SK-N-SH (cell line): ENCODE measurements at regions not wholly inside any gene's neighbourhood (a gene's known extent, or its start where the extent isn't known, plus 50 kb on each side); places are given as distances from the start of the nearest gene placed in this dataset.

Experiments
- CTCF ChIA-PET: fragments of 300-600, 350-600 bp; formaldehyde crosslinking; extraction: SDS; loops from one replicate; lab custom pipeline; 2021; lab: Yijun Ruan, JAX
- POLR2A ChIA-PET: fragments of 350-600 bp; sonication (Branson Sonifier 250); formaldehyde crosslinking; extraction: SDS; loops from one replicate; lab custom pipeline; 2020; ENCODE audit warnings: antibody characterized with exemption, inconsistent platforms; lab: Yijun Ruan, JAX
- DNase-seq: peaks from one replicate; pipeline ENCODE4 v3.0.0; 2012
- H2AFZ ChIP-seq: fragments of 200-600 bp; sonication (generic); 2 replicates; pipeline ENCODE4 v1.8.1; 2016; ENCODE audit warnings: antibody characterized with exemption, mild to moderate bottlenecking, low read depth
- H3F3A ChIP-seq: fragments of 200-600 bp; sonication (generic); replicated peaks from 2 replicates; pipeline ENCODE3; 2016; ENCODE audit warnings: antibody characterized with exemption, mild to moderate bottlenecking; ENCODE audit not compliant: insufficient read depth
- H3K27ac ChIP-seq, 2 experiments: fragments of 200-500 bp in 1 of 2; fragments of 200-600 bp in 1 of 2; sonication (Bioruptor generic) in 1 of 2; sonication (generic), shearing (Covaris generic) in 1 of 2; 2 replicates each; pipeline versions ENCODE4 v1.5.1 to v1.6.1; 2014 to 2016; ENCODE audit warnings: low read depth in 2 of 2, inconsistent platforms in 1 of 2, low read length in 1 of 2, mild to moderate bottlenecking in 1 of 2, mixed read lengths in 1 of 2
- H3K27me3 ChIP-seq: fragments of 200-600 bp; sonication (generic), shearing (Covaris generic); 2 replicates; pipeline ENCODE4 v1.6.1; 2016; ENCODE audit warnings: mixed run types; ENCODE audit not compliant: insufficient read depth
- H3K36me3 ChIP-seq, 2 experiments: fragments of 200-500 bp in 1 of 2; fragments of 200-600 bp in 1 of 2; sonication (Bioruptor generic) in 1 of 2; sonication (generic) in 1 of 2; replicated peaks in 1 of 2; 2 replicates each; pipeline versions ENCODE3 to v1.5.1; 2014 to 2016; ENCODE audit warnings: low read length in 1 of 2, mild to moderate bottlenecking in 1 of 2; ENCODE audit not compliant: insufficient read depth in 2 of 2, control insufficient read depth in 1 of 2
- H3K4me1 ChIP-seq, 2 experiments: fragments of 200-500 bp in 1 of 2; fragments of 200-600 bp in 1 of 2; sonication (Bioruptor generic) in 1 of 2; sonication (generic), shearing (Covaris generic) in 1 of 2; 2 replicates each; pipeline versions ENCODE4 v1.5.1 to v1.6.1; 2014 to 2016; ENCODE audit warnings: low read depth in 1 of 2, low read length in 1 of 2, mixed run types in 1 of 2; ENCODE audit not compliant: insufficient read depth in 2 of 2, control insufficient read depth in 1 of 2
- H3K4me2 ChIP-seq: fragments of 200-600 bp; sonication (generic), shearing (Covaris generic); 2 replicates; pipeline ENCODE4 v1.6.1; 2017; ENCODE audit warnings: mixed run types
- H3K4me3 ChIP-seq, 2 experiments: fragments of 200-500 bp in 1 of 2; fragments of 200-600 bp in 1 of 2; sonication (Bioruptor generic) in 1 of 2; sonication (generic), shearing (Covaris generic) in 1 of 2; 2 replicates each; pipeline versions ENCODE4 v1.5.1 to v1.8.1; 2014 to 2016; ENCODE audit warnings: low read depth in 2 of 2, inconsistent platforms in 1 of 2, low read length in 1 of 2, mild to moderate bottlenecking in 1 of 2, mixed read lengths in 1 of 2, moderate library complexity in 1 of 2
- H3K79me2 ChIP-seq: fragments of 200-600 bp; sonication (generic); 2 replicates; pipeline ENCODE4 v1.8.1; 2017; ENCODE audit warnings: mild to moderate bottlenecking; ENCODE audit not compliant: insufficient read depth
- H3K9ac ChIP-seq: fragments of 200-600 bp; sonication (generic); 2 replicates; pipeline ENCODE4 v1.6.1; 2017; ENCODE audit warnings: mixed run types
- H3K9me2 ChIP-seq: fragments of 200-600 bp; sonication (generic); 2 replicates; pipeline ENCODE4 v1.6.1; 2017; ENCODE audit warnings: mixed run types
- H3K9me3 ChIP-seq: fragments of 200-600 bp; sonication (generic); 2 replicates; pipeline ENCODE4 v1.6.1; 2017; ENCODE audit warnings: mixed run types, mild to moderate bottlenecking, moderate library complexity
- H4K20me1 ChIP-seq: fragments of 200-600 bp; sonication (generic); 2 replicates; pipeline ENCODE4 v1.6.1; 2017; ENCODE audit warnings: mild to moderate bottlenecking, mixed run types; ENCODE audit not compliant: insufficient read depth
- EP300 ChIP-seq, 2 experiments: IDR thresholded peaks; 2 replicates each; pipeline versions ENCODE4 v1.4.0 to v1.6.1; 2012; ENCODE audit warnings: borderline replicate concordance in 1 of 2, low read depth in 1 of 2, low read length in 1 of 2
- EZH2phosphoT487 ChIP-seq: fragments of 200-600 bp; sonication (generic); IDR thresholded peaks from 2 replicates; pipeline ENCODE4 v1.6.1; 2017; ENCODE audit warnings: low read depth, mixed run types, mild to moderate bottlenecking, antibody characterized with exemption, moderate library complexity, borderline replicate concordance
- FOXJ3 ChIP-seq: sonication (generic); formaldehyde crosslinking; IDR thresholded peaks from 2 replicates; pipeline ENCODE4 v1.5.1; 2020; ENCODE audit warnings: mild to moderate bottlenecking, missing genetic modification reagents
- GATA2 ChIP-seq: sonication (generic); formaldehyde crosslinking; IDR thresholded peaks from 2 replicates; pipeline ENCODE4 v1.5.0; 2020; ENCODE audit warnings: mild to moderate bottlenecking, missing genetic modification reagents
- IRF3 ChIP-seq: fragments of 150-350 bp; IDR thresholded peaks from 2 replicates; pipeline ENCODE4 v1.6.1; 2016; ENCODE audit warnings: mild to moderate bottlenecking, low read depth, low read length
- JUND ChIP-seq: IDR thresholded peaks from 2 replicates; pipeline ENCODE4 v1.4.0; 2012
- NFIC ChIP-seq: IDR thresholded peaks from 2 replicates; pipeline ENCODE4 v1.4.0; 2012; ENCODE audit warnings: borderline replicate concordance
- RAD21 ChIP-seq: IDR thresholded peaks from 2 replicates; pipeline ENCODE4 v1.6.1; 2012; ENCODE audit warnings: mild to moderate bottlenecking, low read length
- RXRA ChIP-seq: IDR thresholded peaks from 2 replicates; pipeline ENCODE4 v1.4.0; 2012; ENCODE audit warnings: low read depth, mild to moderate bottlenecking, borderline replicate concordance
- SIN3A ChIP-seq: IDR thresholded peaks from 2 replicates; pipeline ENCODE4 v1.6.1; 2012; ENCODE audit warnings: low read depth, mild to moderate bottlenecking, low read length, moderate library complexity, borderline replicate concordance
- SMC3 ChIP-seq: IDR thresholded peaks from 2 replicates; pipeline ENCODE4 v1.6.1; 2012; ENCODE audit warnings: low read depth, low read length, improper control_type of control experiment
- TCF12 ChIP-seq: IDR thresholded peaks from 2 replicates; pipeline ENCODE4 v1.4.0; 2012
- TEAD4 ChIP-seq: IDR thresholded peaks from 2 replicates; pipeline ENCODE4 v1.4.0; 2012; ENCODE audit warnings: mild to moderate bottlenecking, borderline replicate concordance; ENCODE audit not compliant: insufficient read depth
- YY1 ChIP-seq: IDR thresholded peaks from 2 replicates; pipeline ENCODE4 v1.4.0; 2012; ENCODE audit warnings: low read depth, mild to moderate bottlenecking
- WGBS: methylation state at CpG from one replicate; pipeline ENCODE4 v1.1.6; 2017; ENCODE audit warnings: low lambda C conversion rate; 5-methylcytosine and 5-hydroxymethylcytosine counted together
- TF ChIP-seq, protein P1 (sequence below): IDR thresholded peaks from 2 replicates; pipeline ENCODE4 v1.6.1; 2012; ENCODE audit warnings: mild to moderate bottlenecking, low read depth, low read length, moderate library complexity
- TF ChIP-seq, protein P2 (sequence below): IDR thresholded peaks from 2 replicates; pipeline ENCODE4 v1.4.0; 2012; ENCODE audit warnings: low read depth, borderline replicate concordance
- TF ChIP-seq, protein P3 (sequence below): IDR thresholded peaks from 2 replicates; pipeline ENCODE4; 2012

DNA sequence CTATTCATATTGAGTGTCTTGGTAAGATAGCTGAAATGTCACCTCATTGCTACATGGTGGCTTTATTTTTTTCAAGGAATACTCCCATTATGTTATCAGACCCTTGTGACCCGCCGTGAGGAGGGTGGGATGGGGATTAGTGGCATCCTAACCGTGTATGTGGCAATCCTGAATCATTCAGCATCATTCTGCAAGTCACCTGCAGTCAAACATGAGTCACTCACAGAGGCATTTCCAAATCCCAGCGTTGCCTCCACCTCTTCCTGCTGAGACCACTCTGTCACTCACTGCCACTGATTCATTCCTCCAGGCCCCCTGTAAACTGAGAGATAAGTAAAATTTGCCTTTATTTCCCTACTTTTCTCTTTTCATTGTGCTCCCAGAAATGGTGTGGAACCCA is 307.4 kb upstream of the KLHL29 start (continued):
- TF ChIP-seq, protein P1, sequence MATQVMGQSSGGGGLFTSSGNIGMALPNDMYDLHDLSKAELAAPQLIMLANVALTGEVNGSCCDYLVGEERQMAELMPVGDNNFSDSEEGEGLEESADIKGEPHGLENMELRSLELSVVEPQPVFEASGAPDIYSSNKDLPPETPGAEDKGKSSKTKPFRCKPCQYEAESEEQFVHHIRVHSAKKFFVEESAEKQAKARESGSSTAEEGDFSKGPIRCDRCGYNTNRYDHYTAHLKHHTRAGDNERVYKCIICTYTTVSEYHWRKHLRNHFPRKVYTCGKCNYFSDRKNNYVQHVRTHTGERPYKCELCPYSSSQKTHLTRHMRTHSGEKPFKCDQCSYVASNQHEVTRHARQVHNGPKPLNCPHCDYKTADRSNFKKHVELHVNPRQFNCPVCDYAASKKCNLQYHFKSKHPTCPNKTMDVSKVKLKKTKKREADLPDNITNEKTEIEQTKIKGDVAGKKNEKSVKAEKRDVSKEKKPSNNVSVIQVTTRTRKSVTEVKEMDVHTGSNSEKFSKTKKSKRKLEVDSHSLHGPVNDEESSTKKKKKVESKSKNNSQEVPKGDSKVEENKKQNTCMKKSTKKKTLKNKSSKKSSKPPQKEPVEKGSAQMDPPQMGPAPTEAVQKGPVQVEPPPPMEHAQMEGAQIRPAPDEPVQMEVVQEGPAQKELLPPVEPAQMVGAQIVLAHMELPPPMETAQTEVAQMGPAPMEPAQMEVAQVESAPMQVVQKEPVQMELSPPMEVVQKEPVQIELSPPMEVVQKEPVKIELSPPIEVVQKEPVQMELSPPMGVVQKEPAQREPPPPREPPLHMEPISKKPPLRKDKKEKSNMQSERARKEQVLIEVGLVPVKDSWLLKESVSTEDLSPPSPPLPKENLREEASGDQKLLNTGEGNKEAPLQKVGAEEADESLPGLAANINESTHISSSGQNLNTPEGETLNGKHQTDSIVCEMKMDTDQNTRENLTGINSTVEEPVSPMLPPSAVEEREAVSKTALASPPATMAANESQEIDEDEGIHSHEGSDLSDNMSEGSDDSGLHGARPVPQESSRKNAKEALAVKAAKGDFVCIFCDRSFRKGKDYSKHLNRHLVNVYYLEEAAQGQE, result no peak
- TF ChIP-seq SMC3, result no peak
- TF ChIP-seq SIN3A, result no peak
- no peak for TF ChIP-seq EP300 (IDR thresholded peaks at IDR 0.05; ENCODE audit: borderline replicate concordance in 1 of 2, low read depth in 1 of 2, low read length in 1 of 2)
- no peak for TF ChIP-seq TEAD4
- no peak for TF ChIP-seq EZH2phosphoT487

GRCh38 chr2:23078784-23079434 is 306.1 kb upstream of the KLHL29 start:
- DNase-seq, result no peak
- Histone ChIP-seq H3K9me3 (peaks cover 13% of the 10 kb centered on the region; the same call in 1 of the 2 replicates), H3F3A (no peaks in the 10 kb centered on the region), H2AFZ (no peak overlapping the region), H3K4me2 (no peak overlapping the region), H3K4me1 (peaks cover 0 to 4% of the 10 kb centered on the region in 2 experiments; a peak in 2 of 4 replicates), H3K79me2 (no peaks in the 10 kb centered on the region; the same call in 1 of the 2 replicates), H3K27ac (no peak overlapping the region), H3K27me3 (no peaks in the 10 kb centered on the region), H3K9me2 (0 out of 2 replicates have a peak, but pooled peaks cover 3% of the 10 kb centered on the region), H4K20me1 (no peaks in the 10 kb centered on the region), H3K36me3 (no peaks in the 10 kb centered on the region), H3K4me3 (no peak overlapping the region)
- 15% methylated on average over 4 of the region's 4 CpGs for WGBS
- ChIA-PET POLR2A (no interaction called here), CTCF (interaction anchor here (0.6 kb wide), 1 partner anchor 511 kb away, joined by 3 read pairs; no protein-coding TSS in a partner anchor)
- TF ChIP-seq, protein P1, result no peak
- TF ChIP-seq EP300 (IDR thresholded peaks at IDR 0.05; ENCODE audit: borderline replicate concordance in 1 of 2, low read depth in 1 of 2, low read length in 1 of 2) (no peak), GATA2 (CRISPR knock-in tag) (no peak), FOXJ3 (CRISPR knock-in tag) (no peak), NFIC (no peak), IRF3 (no peak), RXRA (no peak), SMC3 (no peak), RAD21 (no peak), TCF12 (no peak), YY1 (no peak), JUND (no peak)
- TF ChIP-seq, protein P2, sequence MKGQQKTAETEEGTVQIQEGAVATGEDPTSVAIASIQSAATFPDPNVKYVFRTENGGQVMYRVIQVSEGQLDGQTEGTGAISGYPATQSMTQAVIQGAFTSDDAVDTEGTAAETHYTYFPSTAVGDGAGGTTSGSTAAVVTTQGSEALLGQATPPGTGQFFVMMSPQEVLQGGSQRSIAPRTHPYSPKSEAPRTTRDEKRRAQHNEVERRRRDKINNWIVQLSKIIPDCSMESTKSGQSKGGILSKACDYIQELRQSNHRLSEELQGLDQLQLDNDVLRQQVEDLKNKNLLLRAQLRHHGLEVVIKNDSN, result no peak
- TF ChIP-seq, protein P3, sequence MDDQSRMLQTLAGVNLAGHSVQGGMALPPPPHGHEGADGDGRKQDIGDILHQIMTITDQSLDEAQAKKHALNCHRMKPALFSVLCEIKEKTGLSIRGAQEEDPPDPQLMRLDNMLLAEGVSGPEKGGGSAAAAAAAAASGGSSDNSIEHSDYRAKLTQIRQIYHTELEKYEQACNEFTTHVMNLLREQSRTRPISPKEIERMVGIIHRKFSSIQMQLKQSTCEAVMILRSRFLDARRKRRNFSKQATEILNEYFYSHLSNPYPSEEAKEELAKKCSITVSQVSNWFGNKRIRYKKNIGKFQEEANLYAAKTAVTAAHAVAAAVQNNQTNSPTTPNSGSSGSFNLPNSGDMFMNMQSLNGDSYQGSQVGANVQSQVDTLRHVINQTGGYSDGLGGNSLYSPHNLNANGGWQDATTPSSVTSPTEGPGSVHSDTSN, result no peak
- TF ChIP-seq, all 33 proteins: peak for 0
- H3K9ac ChIP-seq, result no peak overlapping the region
